ENCODE measurements at regions not wholly inside any gene's neighbourhood (a gene's known extent, or its start where the extent isn't known, plus 50 kb on each side); places are given as distances from the start of the nearest gene placed in this dataset.
A peak's percentile ranks its signal among the peaks of the same experiment; 100 is the strongest.
"Not testable (repeated sequence)": the region's sequence is repeated elsewhere in the genome, so short reads cannot be mapped to it uniquely, and the experiment has no call there.

DNA sequence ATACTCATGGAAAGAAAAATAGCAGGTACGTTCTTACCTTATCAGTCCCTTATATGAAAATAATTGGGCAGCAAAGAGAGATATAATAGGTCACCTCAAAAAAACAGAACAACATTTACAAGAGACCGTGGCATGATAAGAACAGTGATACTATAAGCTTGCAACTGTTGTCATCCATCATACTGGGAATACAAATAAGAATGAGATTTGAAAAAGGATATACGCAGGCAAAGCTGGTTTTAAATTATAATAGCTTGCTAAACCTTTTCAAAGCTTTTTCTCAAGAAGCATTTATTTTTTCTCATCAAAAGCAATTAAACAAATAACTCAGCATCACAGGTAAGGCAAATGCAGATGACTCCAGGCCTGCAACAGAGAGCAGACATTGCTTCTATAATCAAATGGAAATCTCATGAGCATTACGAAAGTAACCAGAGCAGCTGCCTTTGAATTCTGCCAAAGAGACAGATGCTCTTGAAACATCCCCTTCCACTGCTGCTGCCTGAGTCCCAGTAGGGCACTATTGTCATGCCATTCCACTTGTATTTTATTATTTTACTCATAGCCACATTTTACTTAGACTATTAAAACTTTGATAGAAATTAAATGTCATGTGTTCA lies 620.6 kb upstream of the GNPDA2 start:
- peak in 1 of 2 experiments; percentile 35 for DNase-seq

DNA sequence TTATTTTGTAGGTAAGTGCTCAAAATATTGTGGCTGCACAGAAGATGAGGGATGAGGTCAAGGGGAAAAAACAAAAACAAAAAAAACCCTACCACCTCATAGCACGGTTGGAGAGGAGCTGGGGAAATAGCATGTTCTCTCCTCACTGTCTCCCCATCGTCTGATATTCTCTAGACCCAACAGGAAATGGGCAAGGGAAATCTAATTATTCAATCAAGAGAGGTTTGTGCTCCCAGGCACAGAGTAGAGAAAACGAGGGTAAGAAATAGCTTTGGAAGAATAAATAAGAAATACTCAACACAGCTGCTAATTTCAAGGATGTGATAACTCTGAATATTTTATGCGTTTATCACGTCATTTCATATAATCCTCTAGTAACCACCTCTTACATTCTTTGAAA lies 619.2 kb upstream of the GNPDA2 start:
- no peak for DNase-seq

DNA sequence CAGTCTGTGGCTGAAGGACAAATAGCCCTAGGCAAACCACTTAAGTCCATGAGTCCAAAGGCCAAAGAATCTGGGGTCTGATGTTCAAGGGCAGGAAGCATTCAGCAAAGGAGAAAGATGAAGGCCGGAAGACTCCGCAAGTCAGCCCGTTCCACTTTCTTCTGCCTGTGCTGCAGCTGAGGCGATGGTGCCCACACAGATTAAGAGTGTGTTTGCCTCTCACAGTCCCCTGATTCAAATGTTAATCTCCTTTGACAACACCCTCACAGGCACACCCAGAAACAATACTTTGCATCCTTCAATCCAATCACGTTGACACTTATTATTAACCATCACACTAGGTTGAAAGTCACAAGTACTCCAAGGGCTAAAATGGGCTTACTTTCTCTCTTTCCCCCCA lies 605.4 kb upstream of the GNPDA2 start:
- no peak for DNase-seq

- DNase-seq = no peak
Observed at GRCh38 chr4:45327544-45327943, 601.2 kb upstream of the GNPDA2 start.

DNA sequence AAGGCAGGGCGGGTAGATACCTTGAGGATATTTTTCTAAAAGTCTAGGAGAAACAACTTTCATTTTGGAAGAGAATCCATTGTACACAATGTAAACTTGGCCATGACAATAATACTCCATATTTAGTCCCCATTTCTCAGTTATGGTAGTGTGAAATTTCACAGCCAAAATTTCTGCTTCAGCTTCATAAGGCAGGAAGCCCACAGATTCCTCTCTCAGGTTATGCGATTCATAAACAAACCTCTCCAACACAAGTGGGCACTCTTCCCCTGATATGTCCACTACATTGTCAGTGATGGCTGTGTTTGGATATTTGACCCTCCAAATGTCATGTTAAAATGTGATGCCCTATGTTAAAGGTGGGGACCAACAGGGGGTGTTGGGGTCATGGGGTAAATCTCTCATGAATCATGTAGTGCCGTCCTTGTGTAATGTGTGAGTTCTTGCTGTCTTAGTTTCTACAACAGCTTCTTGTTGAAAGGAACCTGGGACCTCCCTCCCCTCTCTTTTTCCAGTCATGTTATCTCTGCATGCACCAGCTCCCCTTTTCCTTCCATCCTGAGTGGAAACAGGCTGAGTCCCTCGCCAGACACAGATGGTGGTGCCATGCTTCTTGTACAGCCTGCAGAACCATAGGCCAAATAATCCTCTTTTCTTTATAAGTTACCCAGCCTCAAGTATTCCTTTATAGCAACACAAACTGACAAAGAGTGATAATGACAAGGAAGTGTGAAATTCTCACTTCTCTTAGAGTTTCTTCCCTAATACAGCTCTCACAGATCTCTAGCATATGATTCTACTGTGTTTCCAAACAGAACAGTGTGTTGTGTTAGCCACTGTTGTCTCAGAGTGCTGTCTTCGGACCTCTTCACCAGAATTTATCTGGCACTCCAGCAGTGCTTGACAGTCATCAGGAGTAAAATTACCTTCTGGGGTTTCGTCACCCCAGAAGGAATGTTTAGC lies 598.4 kb upstream of the GNPDA2 start:
- DNase-seq = peak in 1 of 2 experiments; percentile 24

DNA sequence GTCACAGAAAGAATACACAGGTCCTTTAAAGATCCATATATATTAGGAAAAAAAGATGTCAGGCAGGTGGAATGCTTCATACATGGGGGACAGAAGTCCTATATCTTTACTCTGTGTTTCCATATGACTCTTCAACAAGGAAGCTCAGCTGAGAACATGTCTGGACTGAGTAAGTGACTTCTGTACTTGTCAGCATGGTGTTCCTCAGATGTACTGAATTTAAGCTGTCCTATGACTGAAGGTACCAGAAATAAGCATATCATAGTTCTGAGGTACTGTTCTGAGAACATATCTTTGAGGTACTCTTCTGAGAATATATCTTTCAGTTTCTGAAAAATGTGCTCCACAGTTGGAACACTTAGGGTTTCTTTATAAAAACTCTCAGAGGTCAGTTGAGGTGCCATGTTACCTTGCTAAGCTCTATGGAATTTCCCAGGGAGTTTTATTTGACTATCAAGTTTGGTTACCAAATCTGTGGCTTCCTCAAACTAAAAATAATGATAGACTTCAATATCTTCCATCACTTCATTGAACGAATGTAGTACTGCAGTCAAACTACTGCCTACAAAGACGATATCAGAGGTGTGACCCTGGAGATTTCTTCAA lies 597.2 kb upstream of the GNPDA2 start:
- no peak for DNase-seq

GRCh38 chr4:45317739-45318138 lies 591.4 kb upstream of the GNPDA2 start:
- no peak for DNase-seq

DNA sequence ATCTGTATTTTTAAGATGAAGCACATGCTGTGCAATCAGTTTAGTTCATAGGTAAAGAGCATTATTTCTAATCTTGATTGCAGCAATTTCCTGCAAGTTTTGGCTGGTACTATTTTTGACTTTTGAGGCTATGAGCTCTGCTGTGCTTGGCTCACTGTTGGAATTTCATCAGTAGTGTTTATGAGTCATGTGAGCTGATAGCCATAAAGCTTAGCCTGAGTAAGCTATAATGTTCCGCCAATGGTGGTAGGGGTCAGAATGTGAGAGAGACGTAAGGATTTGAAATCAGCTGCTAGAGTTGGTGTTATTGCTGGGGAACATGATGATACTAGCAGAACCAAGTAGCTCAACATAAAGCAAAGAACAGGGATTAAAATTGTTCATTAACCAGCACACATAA lies 590.9 kb upstream of the GNPDA2 start:
- no peak for DNase-seq

DNA sequence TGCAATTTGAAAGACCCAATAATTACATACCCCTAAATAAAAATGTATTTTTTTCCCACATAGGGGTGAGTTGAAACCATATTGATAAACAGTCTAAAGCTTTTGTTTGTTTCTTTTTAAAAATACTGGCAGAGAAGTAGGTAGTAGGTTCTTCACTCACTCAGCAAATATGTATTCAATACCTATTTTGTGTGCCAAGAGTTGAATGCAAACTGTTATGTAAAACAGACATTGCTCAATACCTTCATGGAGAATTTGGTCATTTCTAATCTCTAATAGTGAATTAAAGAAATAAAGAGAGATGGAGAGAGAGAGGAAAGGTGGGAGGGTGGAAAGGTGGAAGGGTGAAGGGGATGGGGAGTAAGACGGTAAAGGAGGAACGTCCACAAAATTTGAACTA lies 589.9 kb upstream of the GNPDA2 start:
- no peak for DNase-seq

GRCh38 chr4:45302828-45303227 lies 576.5 kb upstream of the GNPDA2 start:
- no peak for DNase-seq

- DNase-seq = no peak
Observed at GRCh38 chr4:45294464-45294863, 568.1 kb upstream of the GNPDA2 start.

GRCh38 chr4:45293335-45293734 lies 567.0 kb upstream of the GNPDA2 start:
- no peak for DNase-seq

GRCh38 chr4:45292844-45293243 lies 566.5 kb upstream of the GNPDA2 start:
- no peak for DNase-seq

- no peak for DNase-seq
Observed at GRCh38 chr4:45284400-45285085, 558.2 kb upstream of the GNPDA2 start.

DNA sequence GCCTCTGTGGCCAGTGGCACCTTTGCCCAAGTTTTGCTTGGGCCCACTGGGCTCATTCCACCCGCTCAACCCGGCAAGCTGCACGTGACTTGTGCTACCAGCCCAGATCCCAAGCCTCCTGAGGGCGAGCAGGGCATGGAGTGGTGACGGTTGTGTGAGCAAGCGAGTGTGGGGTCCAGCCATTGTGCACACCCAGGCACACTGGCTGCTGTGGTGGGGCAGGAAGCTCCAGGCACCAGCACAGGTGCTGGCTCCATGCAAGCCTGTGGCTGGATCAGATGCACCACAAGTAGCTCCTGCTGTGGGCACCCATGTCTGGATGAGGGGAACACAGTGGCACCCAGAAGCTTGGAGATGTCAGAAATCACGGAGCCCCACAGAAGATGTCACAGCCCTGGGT lies 557.0 kb upstream of the GNPDA2 start:
- no peak for DNase-seq

- no peak for DNase-seq
Observed at GRCh38 chr4:45280121-45280520, 553.8 kb upstream of the GNPDA2 start.

- no peak for DNase-seq
Observed at GRCh38 chr4:45275862-45276261, 549.5 kb upstream of the GNPDA2 start.

DNA sequence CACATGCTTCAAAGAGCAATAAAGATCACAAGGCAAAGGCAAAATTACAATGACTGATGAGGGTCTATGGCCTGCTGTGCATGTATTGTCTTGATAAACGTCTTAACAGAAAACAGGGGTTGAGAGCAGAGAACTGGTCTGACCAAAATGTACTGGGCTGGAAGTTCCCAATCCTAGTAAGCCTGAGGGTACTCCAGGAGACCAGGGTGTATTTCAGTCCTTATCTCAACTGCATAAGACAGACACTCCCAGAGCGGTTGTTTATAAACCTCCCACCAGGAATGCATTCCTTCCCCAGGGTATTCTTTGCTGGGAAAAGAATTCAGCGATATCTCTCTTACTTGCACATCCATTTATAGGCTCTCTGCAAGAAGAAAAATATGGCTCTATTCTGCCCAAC lies 521.8 kb upstream of the GNPDA2 start:
- not testable (repeated sequence) for DNase-seq

- DNase-seq = no peak
Observed at GRCh38 chr4:45241976-45242375, 515.6 kb upstream of the GNPDA2 start.

DNA sequence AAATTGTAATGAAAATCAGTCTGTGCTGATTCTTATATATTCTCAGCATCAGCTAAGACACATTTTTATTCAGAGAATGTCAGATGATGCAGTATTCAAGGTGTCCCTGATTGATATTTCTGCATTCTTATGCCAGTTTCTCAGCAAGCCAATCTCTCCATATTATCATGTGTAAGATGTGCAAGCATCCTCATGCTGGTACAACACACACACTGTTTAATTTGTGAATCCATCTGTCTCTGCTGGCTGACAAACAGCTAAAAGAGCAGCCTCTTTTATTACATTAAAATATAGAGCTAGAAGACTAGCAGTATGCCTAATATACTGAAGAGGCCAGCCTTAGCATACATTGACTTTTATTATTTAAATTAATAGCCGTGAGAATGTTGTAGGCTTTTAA lies 502.9 kb upstream of the GNPDA2 start:
- no peak for DNase-seq

DNA sequence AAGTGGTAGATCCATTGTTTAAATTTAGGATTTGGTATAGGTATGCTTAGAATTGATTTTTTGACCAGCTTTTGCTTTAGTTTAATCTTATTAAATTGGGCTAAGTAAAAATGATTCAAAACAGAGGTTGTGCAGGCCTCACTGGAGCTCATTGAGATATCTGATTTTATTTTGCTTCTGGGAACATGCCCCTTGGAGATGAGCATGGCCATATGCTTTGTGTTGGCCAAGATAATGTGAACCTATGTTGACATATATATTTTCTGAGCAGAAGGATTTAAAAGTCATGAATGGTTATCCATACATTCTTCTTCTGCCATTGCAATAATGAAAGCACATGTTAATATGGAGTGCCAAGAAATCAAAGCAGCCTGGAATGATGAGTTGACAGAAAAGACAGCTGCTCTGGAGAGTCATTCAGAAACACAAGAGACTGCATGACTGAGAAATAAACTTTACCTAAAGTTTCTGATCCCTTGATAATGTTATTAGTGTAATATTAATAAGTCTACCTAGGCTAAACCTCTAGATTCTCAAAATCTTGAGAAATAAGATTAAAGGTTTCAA lies 489.7 kb upstream of the GNPDA2 start:
- DNase-seq = no peak

DNA sequence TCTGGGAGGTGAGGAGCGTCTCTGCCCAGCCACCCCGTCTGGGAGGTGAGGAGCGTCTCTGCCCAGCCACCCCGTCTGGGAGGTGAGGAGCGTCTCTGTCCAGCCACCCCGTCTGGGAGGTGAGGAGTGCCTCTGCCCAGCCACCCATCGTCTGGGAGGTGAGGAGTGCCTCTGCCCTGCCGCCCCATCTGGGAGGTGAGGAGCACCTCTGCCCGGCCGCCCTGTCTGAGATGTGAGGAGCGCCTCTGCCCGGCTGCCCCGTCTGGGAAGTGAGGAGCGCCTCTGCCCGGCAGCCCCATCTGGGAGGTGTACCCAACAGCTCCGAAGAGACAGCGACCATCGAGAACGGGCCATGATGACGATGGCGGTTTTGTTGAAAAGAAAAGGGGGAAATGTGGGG lies 482.1 kb upstream of the GNPDA2 start:
- DNase-seq = not testable (repeated sequence)

GRCh38 chr4:45207864-45208331 lies 481.5 kb upstream of the GNPDA2 start:
- not testable (repeated sequence) for DNase-seq

All from NCI-H524 (cell line).